ENCODE measurements at regions not wholly inside any gene's neighbourhood (a gene's known extent, or its start where the extent isn't known, plus 50 kb on each side); places are given as distances from the start of the nearest gene placed in this dataset.

DNA sequence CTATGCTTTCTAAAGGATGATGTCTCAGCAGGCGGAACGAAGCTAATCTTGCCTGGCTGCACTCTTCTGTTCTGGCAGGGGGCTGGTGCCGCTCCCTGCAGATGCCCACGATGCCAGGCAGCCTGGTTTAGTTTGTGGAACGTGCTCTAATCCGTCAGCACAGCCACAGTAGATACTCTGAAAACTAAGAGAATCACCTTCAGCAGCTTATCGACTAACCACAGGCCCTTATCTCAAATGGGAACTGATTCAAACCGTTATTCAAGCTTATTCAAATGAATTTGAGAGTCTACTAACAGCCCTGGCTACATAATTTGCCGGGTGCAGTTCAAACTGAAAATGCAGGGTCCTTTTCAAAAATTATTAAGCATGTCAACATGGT lies 246.6 kb upstream of the ANKRD55 start:
- DNase-seq, result no peak

DNA sequence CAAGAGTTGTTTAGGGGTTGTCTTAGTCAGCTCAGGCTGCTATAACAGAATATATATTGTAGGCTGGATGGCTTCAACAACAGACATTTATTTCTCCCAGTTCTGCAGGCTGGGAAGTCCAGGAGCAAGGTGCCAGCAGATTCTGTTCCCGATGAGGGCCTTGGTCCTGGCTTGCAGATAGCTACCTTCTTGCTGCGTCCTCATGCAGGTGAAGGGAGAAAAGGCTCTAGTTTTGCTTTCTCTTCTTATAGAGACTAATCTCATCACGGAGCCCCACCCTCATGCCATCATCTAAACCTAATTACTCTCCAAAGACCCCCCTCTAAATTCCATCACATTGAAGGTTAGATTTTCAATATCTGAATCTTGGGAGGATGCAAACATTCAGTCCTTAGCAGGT lies 246.0 kb upstream of the ANKRD55 start:
- no peak for DNase-seq

DNA sequence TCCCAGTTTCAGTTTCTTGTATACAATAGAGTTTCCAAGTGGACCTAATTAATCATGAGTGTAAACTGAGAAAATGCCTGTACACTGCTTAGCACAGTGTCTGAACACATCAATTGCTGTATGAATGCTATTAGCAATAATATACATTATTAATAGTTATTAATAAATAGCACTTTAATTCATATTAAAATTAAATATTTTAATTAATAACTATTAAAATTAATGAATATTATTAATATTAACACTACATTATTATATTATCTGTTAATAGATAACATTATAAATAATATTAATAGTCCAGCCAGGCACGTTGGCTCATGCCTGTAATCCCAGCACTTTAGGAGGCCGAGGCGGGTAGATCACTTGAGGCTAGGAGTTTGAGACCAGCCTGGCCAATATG lies 244.9 kb upstream of the ANKRD55 start:
- no peak for DNase-seq

DNA sequence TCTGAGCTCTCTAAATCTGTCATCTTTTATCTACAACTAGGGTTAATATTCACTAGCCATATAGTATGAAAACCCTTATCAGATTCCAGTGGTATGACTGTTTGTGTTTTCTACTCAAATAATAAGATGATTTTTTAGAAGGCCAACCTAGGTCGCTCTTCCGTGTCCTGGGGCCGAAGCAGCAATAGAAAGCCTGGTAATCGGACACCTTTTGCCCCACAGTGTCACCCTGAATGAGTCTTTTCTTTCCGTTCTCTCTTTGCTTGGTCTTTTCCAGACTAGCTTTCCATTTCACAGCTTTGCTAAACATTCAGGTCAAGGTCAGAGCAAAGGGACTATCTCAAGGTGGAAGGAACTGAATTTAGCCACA lies 243.3 kb upstream of the ANKRD55 start:
- no peak for DNase-seq

DNA sequence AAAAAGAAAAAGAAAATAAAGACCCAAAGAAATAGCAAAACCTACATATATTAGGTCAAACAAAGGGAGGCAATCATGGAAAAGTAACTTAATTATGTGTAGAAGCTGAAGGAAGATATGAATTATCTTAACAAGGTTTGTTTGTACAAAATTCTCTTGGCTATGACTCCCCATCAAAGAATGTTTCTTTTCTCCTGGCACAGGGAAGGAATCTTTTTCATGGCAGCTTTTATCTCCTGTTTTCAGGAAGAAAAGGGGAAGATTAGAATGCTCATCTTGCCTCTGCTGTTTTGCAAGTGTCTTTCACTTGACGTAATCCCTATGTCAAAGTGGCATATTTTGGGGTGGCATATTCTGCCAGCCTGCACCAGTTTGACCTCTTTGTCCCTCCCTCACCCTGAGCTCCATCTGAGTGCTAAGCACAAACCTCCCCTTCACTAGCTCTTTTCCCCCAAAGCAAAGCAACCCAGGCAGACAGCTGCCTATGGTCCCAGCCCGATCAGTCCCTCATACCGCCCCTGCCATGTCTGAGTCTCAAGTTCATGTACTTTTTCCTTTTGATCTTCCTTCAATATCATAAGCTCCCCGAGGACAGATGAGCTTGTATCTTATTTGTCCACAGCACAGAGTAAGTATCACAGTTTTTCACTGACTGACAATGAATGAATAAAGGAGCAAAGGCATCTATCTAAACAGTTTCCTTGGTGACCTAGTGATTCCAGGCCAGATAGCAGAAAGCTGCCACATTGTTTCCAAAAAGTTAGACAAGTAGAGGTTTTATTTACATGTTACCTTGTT lies 242.8 kb upstream of the ANKRD55 start:
- no peak for DNase-seq

DNA sequence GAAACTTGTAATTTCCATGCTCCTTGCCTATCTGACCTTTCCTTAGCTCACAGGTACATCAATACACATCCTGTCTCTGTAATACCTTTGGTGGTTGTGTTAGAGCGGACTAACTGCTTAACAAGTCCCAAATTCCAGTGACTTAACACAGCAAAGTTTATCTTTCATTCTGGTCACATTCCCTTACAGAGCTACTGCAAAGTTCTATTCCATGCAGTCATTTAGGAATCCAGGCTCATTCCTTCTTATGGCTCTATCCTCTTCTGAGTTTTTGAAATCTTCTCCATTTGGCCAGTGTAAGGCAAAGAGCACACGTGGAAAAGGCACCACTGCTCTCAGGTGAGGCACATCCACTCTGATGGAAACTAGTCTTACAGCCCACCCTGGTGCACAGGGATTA lies 238.6 kb upstream of the ANKRD55 start:
- DNase-seq, result no peak

DNA sequence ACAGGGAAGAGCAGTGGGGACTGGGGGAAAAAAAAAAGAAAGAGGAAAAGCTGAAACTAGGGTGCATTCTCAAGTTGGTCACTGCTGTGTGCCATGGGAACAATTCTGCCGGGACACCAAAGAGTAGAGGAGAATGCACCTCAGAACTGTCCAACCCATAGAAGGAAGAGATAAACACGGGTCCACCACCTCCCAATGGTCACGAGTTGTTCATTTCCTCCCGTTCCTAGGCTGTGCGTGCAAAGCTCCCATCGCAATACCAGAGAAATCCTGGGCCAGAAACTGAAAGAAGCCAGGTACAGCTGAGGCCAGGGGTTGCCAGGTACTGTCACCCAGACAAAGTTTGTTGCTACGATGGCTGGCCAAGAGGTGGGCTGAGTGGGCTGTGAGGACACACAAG lies 236.9 kb upstream of the ANKRD55 start:
- no peak for DNase-seq

DNA sequence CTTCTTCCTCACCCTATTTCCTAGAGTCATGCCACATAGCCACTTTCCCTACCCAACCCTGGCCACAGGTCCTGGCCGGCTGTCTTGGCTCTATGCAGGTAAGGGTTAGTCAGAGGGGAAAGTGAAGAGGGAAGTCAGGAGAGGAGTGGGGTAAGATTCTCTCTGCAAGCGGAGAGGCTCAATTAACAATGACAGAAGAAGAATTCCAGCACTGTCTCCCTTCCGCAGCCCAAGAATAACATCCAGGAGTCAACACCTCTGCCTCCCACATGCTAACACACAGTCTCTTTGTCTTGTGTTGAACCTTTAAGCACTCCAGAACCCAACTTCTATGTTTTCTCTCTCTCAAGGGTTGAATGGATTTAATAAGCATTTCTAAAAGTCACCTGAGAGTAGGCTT lies 235.1 kb upstream of the ANKRD55 start:
- no peak for DNase-seq

DNA sequence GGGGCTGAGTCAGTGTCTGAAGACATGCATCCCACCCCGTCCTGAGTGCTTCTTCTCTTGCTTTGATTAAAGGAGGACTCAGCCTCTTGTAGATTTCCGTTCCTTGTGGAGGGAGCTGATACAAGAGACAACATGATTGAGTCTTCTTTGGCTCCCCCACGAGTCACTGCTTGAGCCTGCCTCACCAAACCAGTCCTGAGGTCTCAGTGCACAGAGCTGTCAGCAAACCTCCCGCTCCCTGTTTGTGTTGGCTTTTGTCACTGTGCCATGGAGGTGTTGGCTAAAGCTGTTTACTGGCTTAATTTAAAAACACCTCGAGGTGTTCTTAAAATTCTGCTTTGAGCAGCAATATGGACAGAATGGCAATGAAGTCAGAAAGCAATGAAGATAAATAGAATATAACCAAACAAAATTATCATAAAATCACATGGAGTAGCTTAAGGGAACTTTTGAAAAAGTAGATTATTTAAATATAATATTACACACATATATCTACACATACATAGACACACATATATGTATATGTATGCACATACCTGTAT lies 234.1 kb upstream of the ANKRD55 start:
- DNase-seq, result no peak

DNA sequence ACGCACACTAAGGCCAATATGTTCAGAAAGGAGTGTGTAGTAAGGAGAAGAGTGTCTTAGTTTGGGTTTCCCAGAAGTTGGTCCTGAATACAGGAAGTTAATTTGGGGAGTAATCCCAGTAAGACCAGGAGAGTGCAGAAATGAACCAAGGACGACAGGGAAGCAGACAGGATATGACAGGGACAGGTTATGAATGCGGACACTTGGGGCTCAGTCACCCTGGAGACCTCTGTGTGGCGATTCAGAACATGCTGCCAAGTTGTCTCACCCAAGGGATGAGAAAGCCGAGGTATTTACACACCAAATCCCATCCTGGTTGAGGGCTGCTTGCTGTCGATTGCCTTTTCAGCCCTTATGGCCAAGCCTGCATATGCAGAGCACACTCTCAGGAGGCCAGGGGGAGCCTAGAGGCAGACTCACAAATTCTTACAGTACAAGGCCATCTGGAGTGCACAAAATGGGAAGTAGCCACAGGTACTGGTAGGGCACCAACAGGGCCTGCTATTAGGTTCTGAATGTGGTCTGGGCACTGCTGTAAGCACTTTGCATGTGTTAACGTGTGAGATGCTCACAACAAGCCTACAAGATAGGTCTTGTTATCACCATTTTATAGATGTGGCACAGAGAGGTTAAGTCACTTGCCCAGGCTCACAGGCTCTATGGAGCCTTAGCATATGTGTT lies 233.1 kb upstream of the ANKRD55 start:
- no peak for DNase-seq

DNA sequence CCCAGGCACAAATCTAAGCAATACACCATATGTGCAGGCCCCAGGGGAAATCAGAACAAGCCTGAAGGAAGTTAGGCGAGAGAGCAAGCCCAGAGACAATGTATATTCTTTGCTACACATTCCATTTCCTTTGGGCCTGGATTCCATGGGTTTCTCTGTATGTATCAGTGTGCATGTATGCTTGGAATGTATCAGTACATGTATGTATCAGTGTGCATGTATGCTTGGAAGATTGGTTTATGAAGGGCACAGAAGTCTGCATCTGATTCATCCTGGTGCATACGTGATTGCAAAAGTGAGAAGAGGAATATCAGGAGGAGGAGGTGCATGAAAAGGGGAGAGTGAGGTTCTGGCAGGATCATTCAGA lies 232.6 kb upstream of the ANKRD55 start:
- DNase-seq, result no peak

DNA sequence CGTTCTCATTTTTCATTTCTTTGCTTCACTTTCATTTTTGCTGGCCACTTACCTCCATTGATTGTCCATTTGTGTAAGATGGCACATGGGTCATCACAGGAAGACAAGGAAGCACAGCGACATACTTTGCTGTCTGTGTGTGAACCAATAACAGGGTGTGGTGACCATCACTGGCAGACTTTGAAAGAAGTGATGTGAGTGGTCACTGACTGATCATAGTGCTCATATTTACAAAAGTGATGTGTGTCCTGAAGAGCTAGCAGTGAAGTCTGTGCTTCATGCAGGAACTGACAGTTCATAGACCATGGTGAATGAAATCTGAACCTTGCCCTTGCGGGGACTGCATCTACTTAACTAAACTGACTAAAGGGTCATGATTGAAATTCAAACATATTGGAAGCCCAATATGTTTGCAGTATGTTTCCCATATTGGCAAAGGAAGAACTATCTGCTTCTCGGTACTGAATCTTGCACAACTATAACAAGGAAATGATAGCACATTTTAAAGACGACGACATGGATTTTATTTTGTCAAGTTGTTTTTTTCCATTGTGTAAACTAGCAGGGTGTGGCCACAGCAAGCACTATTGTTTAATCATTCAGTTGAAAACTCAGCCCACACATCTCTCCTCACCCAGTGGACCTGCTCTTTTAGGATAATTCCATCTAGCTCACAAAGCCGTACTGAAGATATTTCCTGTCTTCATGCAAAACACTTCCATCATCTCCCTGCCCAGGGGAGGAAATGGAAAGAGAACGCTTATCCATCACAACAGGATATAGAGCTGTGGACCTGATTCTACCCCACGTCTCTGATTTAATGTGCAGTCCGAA lies 232.0 kb upstream of the ANKRD55 start:
- no peak for DNase-seq

DNA sequence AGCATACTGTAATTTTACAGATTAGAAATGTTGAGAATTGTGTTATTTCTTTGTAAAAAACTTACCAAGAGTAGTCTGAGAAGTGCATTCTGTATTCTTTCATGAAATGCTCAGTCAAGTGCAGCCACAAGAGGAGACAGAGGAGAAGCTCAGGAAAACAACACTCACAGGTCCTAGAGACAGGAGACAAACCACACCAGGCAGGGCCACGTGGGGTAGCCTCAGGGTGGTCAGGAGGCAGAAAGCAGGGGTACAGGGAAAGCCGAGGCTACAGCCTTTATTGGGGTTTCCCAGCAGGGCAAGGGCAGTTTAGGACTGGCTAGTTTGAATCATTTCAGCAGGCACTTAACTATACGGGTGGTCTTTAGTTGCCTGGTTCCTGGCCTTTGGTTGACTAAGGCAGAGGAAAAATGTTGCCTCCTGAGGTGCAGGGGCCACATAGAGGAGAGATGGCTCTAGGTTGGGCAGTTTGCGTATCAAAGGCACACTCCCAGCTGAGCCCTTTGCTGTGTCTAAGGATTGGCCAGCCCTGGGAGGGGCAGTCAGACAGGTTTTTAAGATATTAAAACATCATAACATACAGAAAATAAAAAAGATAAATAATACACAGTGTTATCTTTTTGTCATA lies 230.9 kb upstream of the ANKRD55 start:
- no peak for DNase-seq

DNA sequence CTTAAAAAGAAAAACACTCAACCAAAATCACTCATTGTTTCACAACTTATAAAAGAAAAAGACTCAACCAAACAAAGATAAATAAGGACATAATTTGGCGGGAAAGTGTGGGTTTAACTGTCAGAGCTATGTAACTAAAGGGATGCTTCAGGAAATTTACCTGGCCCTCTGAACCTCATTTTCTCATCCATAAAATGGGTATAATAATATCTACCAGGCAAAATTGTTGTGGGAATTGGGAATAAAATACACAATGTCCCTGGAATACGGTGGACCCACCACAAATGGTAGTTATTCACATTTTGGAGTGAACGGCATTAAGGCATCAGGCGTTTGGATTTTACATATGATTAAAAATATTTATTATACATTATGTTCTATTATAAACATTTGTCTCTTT lies 228.5 kb upstream of the ANKRD55 start:
- DNase-seq, result no peak

DNA sequence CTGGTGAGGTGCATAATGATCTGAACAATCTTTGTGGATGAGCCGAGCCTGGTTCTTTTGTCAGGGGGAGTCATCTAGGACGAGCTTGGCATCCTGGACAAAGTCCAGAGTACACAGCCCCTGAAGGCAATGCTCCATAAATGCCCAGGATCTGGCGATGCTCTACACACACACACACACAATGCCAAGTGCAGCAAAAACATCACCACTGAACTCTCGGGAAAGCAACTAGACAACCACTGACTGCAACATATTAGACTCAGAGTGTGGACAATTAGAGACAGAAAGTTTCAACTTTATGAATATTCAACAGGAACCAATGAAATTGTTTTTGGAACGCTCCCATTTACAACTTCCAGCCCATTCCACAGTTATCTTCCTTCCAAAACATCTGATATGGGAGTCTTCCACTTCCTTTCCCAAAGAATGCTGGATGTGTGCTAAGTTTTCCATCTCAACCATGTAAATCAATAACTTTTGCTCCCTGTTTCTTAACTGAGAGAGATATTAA lies 227.6 kb upstream of the ANKRD55 start:
- peak in 1 of 2 experiments; percentile 51 for DNase-seq

DNA sequence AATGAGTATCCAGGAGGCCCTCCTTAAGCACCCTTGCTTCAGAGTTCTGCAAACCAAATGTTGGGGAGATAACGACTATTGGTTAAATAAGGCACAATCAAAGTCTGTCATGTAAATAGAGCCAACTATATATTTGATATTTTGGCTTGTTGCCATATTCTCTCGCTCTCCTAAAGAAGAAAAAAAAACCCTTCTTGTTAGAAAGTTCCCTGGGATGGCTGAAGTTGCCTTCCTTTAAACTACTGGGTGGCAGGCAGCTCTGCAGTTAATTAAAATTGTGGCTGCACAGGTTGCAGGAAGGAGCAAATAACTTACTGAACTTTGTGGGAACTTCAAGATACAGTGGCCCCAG lies 227.0 kb upstream of the ANKRD55 start:
- no peak for DNase-seq

DNA sequence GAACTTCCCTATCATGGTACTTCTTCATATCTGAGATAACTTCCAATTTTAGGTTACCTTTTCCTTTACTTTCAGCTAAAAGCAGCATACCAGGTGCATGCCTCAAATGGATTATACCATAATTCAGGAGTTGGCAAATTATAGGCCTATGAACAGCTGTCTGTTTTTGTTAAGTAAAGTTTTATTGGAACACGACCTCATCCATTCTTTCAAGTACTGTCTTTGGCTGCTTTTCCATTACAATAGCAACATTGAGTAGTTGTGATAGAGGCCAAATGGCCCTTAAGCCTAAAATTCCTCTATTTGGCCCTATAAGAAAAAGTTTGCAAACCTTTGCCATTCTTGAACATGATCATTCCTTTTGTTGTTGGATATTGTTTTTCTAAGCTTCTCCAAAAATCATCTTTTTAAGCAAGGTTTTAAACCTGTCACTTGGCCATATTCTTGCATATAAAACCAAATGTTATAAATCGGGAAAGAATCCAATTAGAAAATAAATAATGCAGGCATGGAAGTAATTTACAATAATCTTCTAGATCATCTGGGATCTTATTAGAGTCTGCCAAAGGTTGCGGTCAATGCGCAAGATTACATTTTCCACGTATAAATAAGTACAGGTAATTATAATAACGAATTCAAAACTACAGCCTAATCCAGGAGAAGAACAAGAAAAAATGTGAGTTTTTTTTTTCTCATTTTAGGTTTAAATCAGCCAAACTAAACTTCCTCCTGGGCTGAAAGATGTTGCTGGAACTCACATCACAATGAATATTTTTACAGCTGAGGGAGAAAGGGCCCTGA lies 226.5 kb upstream of the ANKRD55 start:
- DNase-seq, result no peak

DNA sequence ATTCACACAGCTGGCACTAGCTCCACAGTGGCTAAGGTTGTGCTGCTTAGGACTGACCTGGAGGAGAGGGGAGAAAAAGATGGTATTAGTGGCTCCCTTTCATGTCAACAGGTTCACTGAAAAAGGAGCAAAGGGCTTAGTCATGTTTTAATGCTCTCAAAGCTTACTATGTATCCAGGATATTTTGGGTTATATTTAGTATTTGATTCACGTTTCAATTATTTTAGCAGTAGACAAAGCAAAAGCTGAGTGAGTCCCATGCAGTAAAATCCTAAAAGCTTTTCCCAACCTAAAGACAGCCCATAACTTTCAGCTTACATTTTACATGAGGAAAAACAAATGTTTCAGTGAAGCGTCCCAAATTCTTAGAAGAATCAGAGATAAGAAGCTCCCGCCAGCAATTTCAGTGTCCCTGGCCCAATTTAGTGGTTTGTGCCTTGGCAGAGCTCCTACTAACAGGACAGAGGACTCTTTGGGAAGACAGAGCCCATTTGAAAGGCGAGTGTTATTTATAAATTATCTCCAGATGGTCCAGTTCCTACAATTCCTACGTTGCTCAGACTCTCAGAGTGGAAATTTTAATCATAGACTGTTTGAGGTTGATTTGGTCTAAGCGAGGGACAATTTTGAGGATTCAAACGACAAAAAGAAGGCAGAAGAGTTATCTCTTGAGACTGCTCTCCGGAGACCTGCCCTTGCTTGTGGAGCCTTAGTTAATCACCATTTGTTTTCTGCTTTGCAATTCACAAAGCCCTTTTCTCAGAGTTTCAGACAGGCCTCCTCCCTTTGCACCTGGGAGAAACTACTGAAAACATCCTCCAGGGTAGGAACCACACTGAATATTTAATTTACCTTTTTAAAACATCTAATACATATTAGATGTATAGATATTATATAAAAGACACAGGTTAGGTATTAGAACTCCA lies 225.0 kb upstream of the ANKRD55 start:
- no peak for DNase-seq

DNA sequence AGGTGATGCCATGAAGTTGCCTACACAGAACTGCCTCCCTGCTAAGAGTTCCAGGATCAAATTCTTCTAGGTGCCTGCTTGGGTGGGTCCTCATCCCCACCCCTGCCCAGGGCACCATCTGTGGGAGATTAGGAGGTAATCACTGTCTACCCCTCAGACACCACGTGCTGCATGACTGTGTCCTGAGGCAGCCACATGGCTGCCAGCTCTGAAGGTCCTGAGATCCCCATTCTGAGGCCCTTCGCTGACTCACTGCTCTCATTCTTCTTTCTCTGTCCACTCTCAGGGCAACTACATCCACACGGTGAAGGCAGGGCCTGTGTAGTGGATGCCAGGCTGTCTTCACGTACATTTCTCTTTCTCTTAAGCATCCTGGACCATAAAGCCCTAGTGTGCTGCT lies 222.9 kb upstream of the ANKRD55 start:
- no peak for DNase-seq

DNA sequence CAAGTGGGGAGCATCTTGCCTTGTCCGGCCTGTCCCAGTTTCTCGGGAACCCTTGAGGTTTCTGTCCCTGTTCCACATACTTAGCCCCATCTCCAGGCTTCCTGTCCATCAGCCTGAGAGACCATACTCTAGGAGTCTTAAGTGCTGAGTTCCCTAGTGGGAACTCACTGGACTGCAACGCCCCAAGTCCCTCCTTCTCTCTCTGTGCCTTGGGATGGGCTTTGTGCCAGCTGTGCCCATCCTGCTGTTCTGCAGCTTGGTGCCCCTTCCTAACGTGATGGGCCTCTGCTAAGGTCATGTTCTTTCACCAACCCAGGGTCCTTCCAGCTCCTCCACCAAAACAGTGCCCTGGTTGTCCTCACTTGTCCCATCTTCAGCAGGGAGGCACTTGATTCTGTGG lies 222.3 kb upstream of the ANKRD55 start:
- no peak for DNase-seq

DNA sequence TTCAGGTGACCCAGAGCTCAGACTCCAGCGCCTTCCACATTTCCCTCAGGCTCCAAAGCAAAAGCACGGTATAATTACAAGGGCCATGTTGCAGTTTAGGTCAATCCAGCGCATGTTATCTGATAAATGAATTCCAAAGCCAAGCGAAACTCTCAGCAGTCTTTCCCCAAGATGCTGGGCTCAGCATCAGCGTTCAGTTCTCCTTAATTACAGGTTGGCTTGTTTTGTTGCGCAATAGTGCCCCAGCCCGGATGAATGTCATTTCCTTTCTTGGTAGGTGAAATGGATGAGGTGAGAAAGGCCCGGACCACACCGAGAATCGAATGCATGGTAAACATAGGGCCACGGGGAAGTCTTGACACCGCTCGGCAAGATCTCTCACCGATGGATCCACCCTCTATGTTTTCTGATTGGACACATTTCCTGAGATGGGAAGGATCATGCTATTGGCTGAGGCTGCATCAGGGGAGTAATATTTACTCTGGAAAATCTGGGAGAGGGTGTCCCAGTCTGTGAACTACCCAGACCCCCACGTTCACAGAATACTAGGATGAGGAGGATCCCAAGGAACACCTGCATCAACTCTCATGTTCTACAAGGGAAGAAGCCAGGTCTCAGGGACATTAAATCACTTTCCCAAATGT lies 221.2 kb upstream of the ANKRD55 start:
- no peak for DNase-seq
